Testis (tissue), 2 donors: ENCODE measurements at regions not wholly inside any gene's neighbourhood (a gene's known extent, or its start where the extent isn't known, plus 50 kb on each side); places are given as distances from the start of the nearest gene placed in this dataset.

Experiments
- DNase-seq: peaks from one replicate; pipeline ENCODE4 v3.0.0-alpha.2; 2019
- H3K27ac ChIP-seq, 2 donors: fragments of 200-600 bp; sonication (generic); one replicate each; pipeline ENCODE4 v1.5.1; 2019
- H3K27me3 ChIP-seq: fragments of 200-600 bp; sonication (generic); one replicate; pipeline ENCODE4 v1.5.1; 2019
- H3K36me3 ChIP-seq: fragments of 200-600 bp; sonication (generic); one replicate; pipeline ENCODE4 v1.5.1; 2017; ENCODE audit warnings: low read depth; ENCODE audit errors: missing control alignments
- H3K4me1 ChIP-seq: fragments of 200-600 bp; sonication (generic); one replicate; pipeline ENCODE4 v1.5.1; 2019
- H3K4me3 ChIP-seq, 2 donors: fragments of 200-600 bp; sonication (generic); one replicate each; pipeline ENCODE4 v1.5.1; 2017 to 2019
- H3K9me3 ChIP-seq: fragments of 200-600 bp; sonication (generic); one replicate; pipeline ENCODE4 v1.5.1; 2017
- CTCF ChIP-seq, 3 experiments: fragments of 450-650 bp in 2 of 3; fragments of 200-600 bp in 1 of 3; sonication (generic) in 1 of 3; IDR thresholded peaks; one replicate each; pipeline ENCODE4 v1.5.1; 2016 to 2019; ENCODE audit warnings: antibody characterized with exemption in 3 of 3, mild to moderate bottlenecking in 2 of 3, moderate library complexity in 1 of 3
- POLR2A ChIP-seq: fragments of 450-650 bp; IDR thresholded peaks from one replicate; pipeline ENCODE4 v1.6.1; 2017; ENCODE audit warnings: antibody characterized with exemption, mild to moderate bottlenecking, moderate library complexity
- WGBS, 2 donors: methylation state at CpG; one replicate each; pipeline ENCODE4 v1.1.5; 2018; 5-methylcytosine and 5-hydroxymethylcytosine counted together
- intact Hi-C: fragments of 100-400 bp; cut with DNase I; formaldehyde crosslinking; loops from one replicate; pipeline ENCODE4 v1.15.1; 2023; ENCODE audit warnings: low total_unique reads

GRCh38 chr11:134950692-134951304 is 538.8 kb upstream of the B3GAT1 start:
- Histone ChIP-seq H3K27ac (no peak overlapping the region), H3K4me3 (no peak overlapping the region), H3K4me1 (no peaks in the 10 kb centered on the region), H3K9me3 (no peaks in the 10 kb centered on the region), H3K36me3 (no peaks in the 10 kb centered on the region), H3K27me3 (no peaks in the 10 kb centered on the region)
- intact Hi-C loops: no loop called here
- 71 to 75% methylated on average over 7 to 8 of the region's 8 CpGs for WGBS, 2 donors
- TF ChIP-seq POLR2A (no peak), CTCF (IDR thresholded peaks at IDR 0.05) (no peak)
- DNase-seq: no peak

- TF ChIP-seq POLR2A (no peak), CTCF (IDR thresholded peaks at IDR 0.05) (no peak)
- no peaks in the 10 kb centered on the region for H3K9me3 ChIP-seq
- no peaks in the 10 kb centered on the region for H3K4me1 ChIP-seq
- 69 to 76% methylated on average over 11 of the region's 11 CpGs for WGBS, 2 donors
- no peak overlapping the region for H3K4me3 ChIP-seq
- no peaks in the 10 kb centered on the region for H3K36me3 ChIP-seq
- H3K27ac ChIP-seq: no peak overlapping the region
- no peak for DNase-seq
- no peaks in the 10 kb centered on the region for H3K27me3 ChIP-seq
- intact Hi-C loops: no loop called here
Measured at GRCh38 chr11:134949121-134950090, 537.4 kb upstream of the B3GAT1 start.

GRCh38 chr11:134947556-134947955 is 535.5 kb upstream of the B3GAT1 start:
- Histone ChIP-seq H3K4me1 (no peaks in the 10 kb centered on the region), H3K4me3 (no peak overlapping the region), H3K36me3 (no peaks in the 10 kb centered on the region), H3K27ac (no peak overlapping the region), H3K27me3 (no peaks in the 10 kb centered on the region), H3K9me3 (no peaks in the 10 kb centered on the region)
- no peak for DNase-seq
- TF ChIP-seq CTCF (IDR thresholded peaks at IDR 0.05) (no peak), POLR2A (no peak)
- intact Hi-C loops: no loop called here
- 82 to 85% methylated on average over 10 of the region's 10 CpGs for WGBS, 2 donors

GRCh38 chr11:134945993-134946392 is 534.0 kb upstream of the B3GAT1 start:
- Histone ChIP-seq H3K36me3 (no peaks in the 10 kb centered on the region), H3K9me3 (no peaks in the 10 kb centered on the region), H3K27me3 (no peaks in the 10 kb centered on the region), H3K4me3 (no peak overlapping the region), H3K27ac (no peak overlapping the region), H3K4me1 (no peaks in the 10 kb centered on the region)
- 79 to 90% methylated on average over 9 of the region's 9 CpGs for WGBS, 2 donors
- no peak for TF ChIP-seq POLR2A
- TF ChIP-seq CTCF (IDR thresholded peaks at IDR 0.05): no peak
- intact Hi-C loops: no loop called here
- no peak for DNase-seq
